H1 (cell line): ENCODE measurements at regions not wholly inside any gene's neighbourhood (a gene's known extent, or its start where the extent isn't known, plus 50 kb on each side); places are given as distances from the start of the nearest gene placed in this dataset.
A peak's percentile ranks its signal among the peaks of the same experiment; 100 is the strongest.

ENCODE experiments used
- CTCF ChIA-PET: fragments of 300-600 bp; sonication (Branson Sonifier 250); formaldehyde crosslinking; loops from one replicate; lab custom pipeline; 2021; ENCODE audit not compliant: partially characterized antibody; lab: Charles Lee
- POLR2A ChIA-PET: fragments of 300-600 bp; sonication (Branson Sonifier 250); formaldehyde crosslinking; loops from one replicate; lab custom pipeline; 2021; ENCODE audit warnings: inconsistent platforms; ENCODE audit not compliant: partially characterized antibody; lab: Charles Lee
- DNase-seq, 2 experiments: peaks; one replicate each; pipeline versions ENCODE4 v3.0.0 to v3.0.0-alpha.2; 2010 to 2022; ENCODE audit warnings: low spot score in 2 of 2, low read depth in 1 of 2, mixed read lengths in 1 of 2
- FAIRE-seq: peaks from 2 replicates; lab custom pipeline; 2011; peaks lifted over from hg19 to GRCh38; lab: Jason Lieb, UNC
- H2AFZ ChIP-seq: 2 replicates; pipeline ENCODE4 v1.8.1; 2012; ENCODE audit warnings: low read length, inconsistent platforms
- H2AK5ac ChIP-seq: 2 replicates; pipeline ENCODE4 v1.6.1; 2013; ENCODE audit warnings: low read depth, low read length
- H2BK120ac ChIP-seq: replicated peaks from 2 replicates; pipeline ENCODE3; 2013; ENCODE audit warnings: low read depth, low read length, inconsistent platforms
- H2BK12ac ChIP-seq: 2 replicates; pipeline ENCODE4 v1.6.1; 2013; ENCODE audit warnings: low read depth, low read length
- H2BK15ac ChIP-seq: 2 replicates; pipeline ENCODE4 v1.6.1; 2013; ENCODE audit warnings: low read length
- H2BK20ac ChIP-seq: 2 replicates; pipeline ENCODE4 v1.6.1; 2013; ENCODE audit warnings: low read length
- H2BK5ac ChIP-seq: 2 replicates; pipeline ENCODE4 v1.6.1; 2013; ENCODE audit warnings: low read depth, low read length
- H3K14ac ChIP-seq: 2 replicates; pipeline ENCODE4 v1.6.1; 2013; ENCODE audit warnings: inconsistent platforms; ENCODE audit not compliant: insufficient read length
- H3K18ac ChIP-seq: 2 replicates; pipeline ENCODE4 v1.6.1; 2013; ENCODE audit warnings: low read length; ENCODE audit errors: extremely low read depth
- H3K23ac ChIP-seq: 2 replicates; pipeline ENCODE4 v1.6.1; 2013; ENCODE audit warnings: inconsistent platforms; ENCODE audit not compliant: insufficient read length
- H3K23me2 ChIP-seq: 2 replicates; pipeline ENCODE4 v1.6.1; 2013; ENCODE audit warnings: low read depth, low read length
- H3K27ac ChIP-seq: 2 replicates; pipeline ENCODE4 v1.6.1; 2011; ENCODE audit warnings: low read depth, low read length, inconsistent platforms
- H3K27me3 ChIP-seq, 4 experiments: replicated peaks in 1 of 4; 1 replicate in 1 of 4; 2 replicates in 3 of 4; pipeline versions ENCODE4 v1.6.1 to v1.8.1; 2011 to 2013; ENCODE audit warnings: low read length in 3 of 4, mild to moderate bottlenecking in 3 of 4, inconsistent platforms in 2 of 4, mixed read lengths in 2 of 4, moderate library complexity in 1 of 4; ENCODE audit not compliant: control insufficient read depth in 3 of 4, insufficient read depth in 3 of 4; ENCODE audit errors: extremely low read depth in 1 of 4
- H3K36me3 ChIP-seq, 4 experiments: 2 replicates each; pipeline versions ENCODE4 v1.6.1 to v1.8.1; 2011 to 2013; ENCODE audit warnings: mild to moderate bottlenecking in 4 of 4, low read length in 3 of 4, moderate library complexity in 2 of 4, control low read depth in 1 of 4, inconsistent platforms in 1 of 4; ENCODE audit not compliant: insufficient read depth in 4 of 4, control insufficient read depth in 2 of 4
- H3K4ac ChIP-seq: replicated peaks from 2 replicates; pipeline ENCODE3; 2013; ENCODE audit warnings: low read length, low read depth, mixed read lengths, inconsistent platforms; ENCODE audit not compliant: insufficient read length
- H3K4me1 ChIP-seq, 4 experiments: replicated peaks in 1 of 4; 1 replicate in 1 of 4; 2 replicates in 3 of 4; pipeline versions ENCODE4 v1.6.1 to v1.8.1; 2011 to 2013; ENCODE audit warnings: low read length in 3 of 4, inconsistent platforms in 2 of 4, mixed read lengths in 1 of 4; ENCODE audit not compliant: insufficient read depth in 4 of 4, control insufficient read depth in 3 of 4
- H3K4me2 ChIP-seq, 2 experiments: 2 replicates each; pipeline versions ENCODE4 v1.6.1 to v1.8.1; 2011 to 2013; ENCODE audit warnings: low read depth in 2 of 2, low read length in 2 of 2, control low read depth in 1 of 2, inconsistent platforms in 1 of 2, mild to moderate bottlenecking in 1 of 2; ENCODE audit not compliant: insufficient read depth in 1 of 2
- H3K4me3 ChIP-seq, 4 experiments: fragments of 200-600, 300-600 bp in 1 of 4; sonication (generic), shearing (Covaris generic), sonication (Bioruptor Twin) in 1 of 4; 2 replicates each; pipeline versions ENCODE4 v1.5.1 to v1.8.1; 2011 to 2016; ENCODE audit warnings: low read length in 4 of 4, low read depth in 3 of 4, control low read depth in 2 of 4, inconsistent platforms in 2 of 4, mild to moderate bottlenecking in 2 of 4, mixed read lengths in 1 of 4, moderate library complexity in 1 of 4; ENCODE audit not compliant: insufficient read depth in 2 of 4; ENCODE audit errors: extremely low read depth in 1 of 4
- H3K56ac ChIP-seq: replicated peaks from 2 replicates; pipeline ENCODE3; 2013; ENCODE audit warnings: low read depth, mild to moderate bottlenecking, mixed read lengths, low read length, inconsistent platforms; ENCODE audit not compliant: insufficient read length
- H3K79me1 ChIP-seq: 2 replicates; pipeline ENCODE4 v1.6.1; 2013; ENCODE audit warnings: low read depth, low read length, control low read depth
- H3K79me2 ChIP-seq, 2 experiments: 2 replicates each; pipeline versions ENCODE4 v1.6.1 to v1.8.1; 2012 to 2013; ENCODE audit warnings: low read length in 2 of 2, mild to moderate bottlenecking in 2 of 2, inconsistent platforms in 1 of 2; ENCODE audit not compliant: insufficient read depth in 2 of 2, control insufficient read depth in 1 of 2
- H3K9ac ChIP-seq, 4 experiments: replicated peaks in 1 of 4; 1 replicate in 1 of 4; 2 replicates in 3 of 4; pipeline versions ENCODE4 v1.6.1 to v1.8.1; 2011 to 2013; ENCODE audit warnings: low read depth in 3 of 4, low read length in 3 of 4, control low read depth in 2 of 4, mild to moderate bottlenecking in 2 of 4, moderate library complexity in 2 of 4, inconsistent platforms in 1 of 4; ENCODE audit errors: extremely low read depth in 1 of 4
- H3K9me3 ChIP-seq, 2 experiments: 2 replicates each; pipeline versions ENCODE4 v1.6.1 to v1.8.1; 2012 to 2013; ENCODE audit warnings: mild to moderate bottlenecking in 2 of 2, moderate library complexity in 2 of 2, control low read depth in 1 of 2, inconsistent platforms in 1 of 2, low read depth in 1 of 2, low read length in 1 of 2, mixed read lengths in 1 of 2; ENCODE audit not compliant: insufficient read depth in 2 of 2
- H4K20me1 ChIP-seq, 2 experiments: replicated peaks in 1 of 2; 2 replicates each; pipeline versions ENCODE3 to v1.8.1; 2011 to 2013; ENCODE audit warnings: inconsistent platforms in 2 of 2, low read length in 2 of 2, mild to moderate bottlenecking in 1 of 2; ENCODE audit not compliant: insufficient read depth in 2 of 2, control insufficient read depth in 1 of 2
- H4K5ac ChIP-seq: 2 replicates; pipeline ENCODE4 v1.6.1; 2013; ENCODE audit warnings: low read length, low read depth, mixed read lengths, inconsistent platforms; ENCODE audit not compliant: insufficient read length
- H4K8ac ChIP-seq: 2 replicates; pipeline ENCODE4 v1.8.0; 2013; ENCODE audit warnings: mild to moderate bottlenecking, moderate library complexity, low read length, inconsistent platforms; ENCODE audit not compliant: insufficient read depth; ENCODE audit errors: extremely low read depth
- H4K91ac ChIP-seq: replicated peaks from 2 replicates; pipeline ENCODE3; 2013; ENCODE audit warnings: low read length, mixed read lengths, inconsistent platforms; ENCODE audit not compliant: insufficient read length
- CHD1 ChIP-seq: IDR thresholded peaks from 2 replicates; pipeline ENCODE4 v1.6.1; 2012; ENCODE audit warnings: low read depth, low read length, improper control_type of control experiment
- CHD2 ChIP-seq: IDR thresholded peaks from 2 replicates; pipeline ENCODE4 v1.6.1; 2012; ENCODE audit warnings: low read length, improper control_type of control experiment
- CTCF ChIP-seq, 3 experiments: IDR thresholded peaks; 1 replicate in 2 of 3; 2 replicates in 1 of 3; pipeline versions ENCODE4 v1.5.1 to v1.6.1; 2011; ENCODE audit warnings: low read length in 3 of 3, mild to moderate bottlenecking in 3 of 3, inconsistent platforms in 2 of 3, low read depth in 1 of 3, moderate library complexity in 1 of 3; ENCODE audit not compliant: insufficient read depth in 1 of 3; ENCODE audit errors: control extremely low read depth in 1 of 3
- EZH2 ChIP-seq: fragments of 200-600 bp; sonication (generic); IDR thresholded peaks from 2 replicates; pipeline ENCODE4 v1.7.1; 2012; ENCODE audit warnings: low read depth, mild to moderate bottlenecking, moderate library complexity, low read length, inconsistent platforms; ENCODE audit not compliant: severe bottlenecking
- JUND ChIP-seq: IDR thresholded peaks from 2 replicates; pipeline ENCODE4 v1.6.1; 2011; ENCODE audit warnings: mild to moderate bottlenecking, improper control_type of control experiment, low read length
- KDM5A ChIP-seq: fragments of 200-600 bp; IDR thresholded peaks from 2 replicates; pipeline ENCODE4 v1.7.1; 2012; ENCODE audit warnings: mild to moderate bottlenecking, low read length, inconsistent platforms, mixed read lengths
- SRF ChIP-seq: IDR thresholded peaks from 2 replicates; pipeline ENCODE4 v1.6.1; 2011; ENCODE audit warnings: mild to moderate bottlenecking, low read depth, low read length, moderate library complexity
- YY1 ChIP-seq: IDR thresholded peaks from 2 replicates; pipeline ENCODE4 v1.6.1; 2011; ENCODE audit warnings: low read depth, mild to moderate bottlenecking, low read length
- WGBS, 2 experiments: shearing (Covaris generic) in 1 of 2; methylation state at CpG; one replicate each; pipeline versions ENCODE4 v1.1.6 to v1.1.7; 2013 to 2015; ENCODE audit warnings: low lambda C conversion rate in 2 of 2, mixed read lengths in 2 of 2, inconsistent platforms in 1 of 2, low coverage in 1 of 2, missing lambda C conversion rate in 1 of 2; ENCODE audit not compliant: insufficient replicate concordance in 2 of 2, insufficient coverage in 1 of 2, insufficient read length in 1 of 2; ENCODE audit errors: extremely low coverage in 1 of 2, missing lambda C conversion rate in 1 of 2; 5-methylcytosine and 5-hydroxymethylcytosine counted together

DNA sequence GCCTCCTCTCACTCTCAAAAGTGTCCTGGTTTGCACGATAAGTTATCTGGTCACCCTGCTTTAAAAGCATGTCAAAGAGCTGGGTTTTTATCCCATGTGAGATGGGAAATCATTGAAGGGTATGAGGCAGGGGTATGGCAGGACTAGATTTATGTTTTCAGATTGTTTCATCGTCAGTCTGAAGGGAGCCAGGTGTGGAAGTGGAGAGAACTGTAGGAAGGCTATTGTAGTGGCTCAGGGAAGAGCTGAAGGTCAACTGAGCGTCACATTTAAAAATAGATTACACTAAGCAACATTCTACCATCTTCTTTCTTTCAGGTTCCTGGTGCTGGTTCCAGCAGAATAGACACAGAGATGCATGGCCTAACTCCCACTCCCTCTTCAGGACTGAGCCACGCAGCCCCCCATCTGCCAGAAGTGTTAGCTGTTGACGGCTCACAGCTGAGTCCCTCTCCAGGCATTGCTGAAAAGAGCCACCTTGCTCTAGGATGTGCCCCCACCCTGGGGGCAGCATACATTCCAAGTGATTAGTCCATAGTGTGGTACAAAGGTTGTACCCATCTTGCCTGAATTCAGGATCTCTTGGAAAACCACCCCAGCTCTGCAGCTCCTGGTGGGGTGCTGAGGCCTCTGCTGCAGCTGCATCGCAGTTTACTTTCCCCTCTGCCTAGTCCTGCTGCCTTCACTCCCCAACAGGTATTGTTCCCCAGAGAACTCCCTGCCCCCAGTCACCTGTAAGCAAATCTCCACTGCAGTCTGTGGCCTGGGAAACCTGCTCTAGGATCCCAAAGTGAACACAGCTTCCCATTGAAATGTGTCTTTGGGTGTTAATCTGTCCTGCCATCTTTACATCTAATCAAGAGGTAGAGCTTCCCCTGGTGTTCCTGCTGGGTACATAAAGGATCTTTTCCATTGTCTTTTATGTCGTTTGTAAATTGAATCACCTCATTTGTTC is 79.5 kb upstream of the KLF7 start:
- H3K79me1 ChIP-seq, result no peaks in the 10 kb centered on the region
- no peak overlapping the region for H3K56ac ChIP-seq
- H3K9me3 ChIP-seq, result no peaks in the 10 kb centered on the region
- H3K27me3 ChIP-seq, result no peaks in the 10 kb centered on the region
- H2AK5ac ChIP-seq, result peak overlapping the region; percentile 30; the same call in 1 of the 2 replicates
- no peaks in the 10 kb centered on the region for H3K79me2 ChIP-seq
- H3K27ac ChIP-seq, result no peak overlapping the region
- no peaks in the 10 kb centered on the region for H3K36me3 ChIP-seq
- no peak overlapping the region for H2BK5ac ChIP-seq
- CTCF ChIA-PET, result interaction anchor here (0.6 to 3.0 kb wide), 18 partner anchors 9 to 264 kb away, joined by 3 to 8 read pairs (median 3); no protein-coding TSS in a partner anchor
- H2BK12ac ChIP-seq, result peak overlapping the region; percentile 43; the same call in 1 of the 2 replicates
- H4K91ac ChIP-seq, result peak overlapping the region; percentile 50
- WGBS, 2 experiments, result 80% methylated on average over 7 of the region's 7 CpGs; no CpG with 5 or more reads in 1 of the 2 experiments
- H2BK15ac ChIP-seq, result 0 out of 2 replicates have a peak overlapping the region, but pooled peaks have one; percentile 89
- H3K4me2 ChIP-seq, result peak overlapping the region; percentile 13 to 26; a peak in 2 of 4 replicates
- H2BK120ac ChIP-seq, result no peak overlapping the region
- no peak overlapping the region for H2BK20ac ChIP-seq
- FAIRE-seq, result peak; percentile 13
- H4K5ac ChIP-seq, result no peak overlapping the region
- H3K23ac ChIP-seq, result no peak overlapping the region
- no peak for DNase-seq
- peak overlapping the region; percentile 66 for H2AFZ ChIP-seq
- H4K8ac ChIP-seq, result no peak overlapping the region
- peak overlapping the region; percentile 34; the same call in 1 of the 2 replicates for H3K18ac ChIP-seq
- POLR2A ChIA-PET, result interaction anchor here (1.0 to 1.1 kb wide), 2 partner anchors 15 to 80 kb away, joined by 3 read pairs; partner anchors contain the start of gene KLF7
- H3K4me3 ChIP-seq, result no peak overlapping the region
- no peaks in the 10 kb centered on the region for H4K20me1 ChIP-seq
- no peak overlapping the region for H3K14ac ChIP-seq
- H3K4ac ChIP-seq, result no peak overlapping the region
- H3K9ac ChIP-seq, result peak overlapping the region in 1 of 4 experiments; percentile 37; a peak in 1 of 7 replicates
- peaks cover 0 to 7% (median 5%) of the 10 kb centered on the region in 4 experiments; a peak in 5 of 7 replicates for H3K4me1 ChIP-seq
- H3K23me2 ChIP-seq, result no peaks in the 10 kb centered on the region; the same call in 1 of the 2 replicates
- TF ChIP-seq KDM5A, result no peak
- TF ChIP-seq YY1, result 0 out of 2 replicates have a peak, but pooled peaks have one; percentile 4
- no peak for TF ChIP-seq SRF
- no peak for TF ChIP-seq CHD2
- peak in 1 of 3 experiments; percentile 11; a peak in 1 of 4 replicates for TF ChIP-seq CTCF (IDR thresholded peaks at IDR 0.05; ENCODE audit: control extremely low read depth in 1 of 3, insufficient read depth in 1 of 3, low read depth in 1 of 3, low read length in 3 of 3)
- TF ChIP-seq CHD1, result no peak
- no peak for TF ChIP-seq JUND
- TF ChIP-seq EZH2, result no peak
